Fibroblast of skin of back (primary cell): ENCODE measurements at regions not wholly inside any gene's neighbourhood (a gene's known extent, or its start where the extent isn't known, plus 50 kb on each side); places are given as distances from the start of the nearest gene placed in this dataset.

Experiments
- DNase-seq: peaks from one replicate; pipeline ENCODE4 v3.0.0-alpha.2; 2013

- DNase-seq: peak; percentile 66
These were observed 114.4 kb upstream of the GLI3 start for GRCh38 chr7:42351316-42351935.

DNA sequence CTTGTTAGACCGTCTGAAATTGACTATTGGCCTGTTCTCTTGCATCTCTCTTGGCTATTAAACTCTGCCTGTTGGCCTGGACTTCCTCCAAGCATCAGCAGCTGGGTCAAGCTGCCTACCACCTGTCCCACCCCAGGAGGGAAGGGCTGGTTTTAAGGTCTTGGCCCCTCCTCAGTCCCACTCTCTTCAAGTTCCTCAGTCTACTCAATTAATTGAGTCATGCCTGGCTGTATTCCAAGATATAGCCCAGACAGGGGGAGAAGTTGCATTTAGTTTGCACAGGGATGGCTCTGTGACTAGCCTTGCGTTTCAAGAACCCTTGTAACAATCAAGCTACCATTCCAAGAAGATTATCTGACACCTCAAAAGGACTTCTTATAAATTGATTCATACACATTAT, 113.8 kb upstream of the GLI3 start:
- peak; percentile 56 for DNase-seq

GRCh38 chr7:42348631-42349030, 111.6 kb upstream of the GLI3 start:
- DNase-seq: no peak

GRCh38 chr7:42348071-42348470, 111.1 kb upstream of the GLI3 start:
- DNase-seq: no peak

DNA sequence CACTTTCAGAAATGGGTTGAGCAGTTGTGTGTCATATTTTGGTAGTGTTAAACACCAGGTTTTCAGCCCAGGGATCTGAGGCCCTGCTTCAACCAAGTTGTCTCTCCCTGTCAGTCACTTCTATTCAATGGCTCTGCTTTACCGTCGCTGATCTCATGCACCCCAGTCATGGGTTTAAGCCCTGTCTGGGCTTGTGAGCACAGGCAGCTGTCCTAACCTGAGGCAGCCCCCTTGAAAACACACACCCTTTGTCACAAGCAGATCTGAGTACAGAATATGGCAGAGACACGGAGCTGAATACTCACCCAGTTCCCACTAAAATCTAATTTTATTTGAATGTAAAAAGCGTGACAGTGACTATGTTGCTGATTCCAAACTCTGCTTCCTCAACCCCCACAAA, 110.6 kb upstream of the GLI3 start:
- DNase-seq: no peak

DNA sequence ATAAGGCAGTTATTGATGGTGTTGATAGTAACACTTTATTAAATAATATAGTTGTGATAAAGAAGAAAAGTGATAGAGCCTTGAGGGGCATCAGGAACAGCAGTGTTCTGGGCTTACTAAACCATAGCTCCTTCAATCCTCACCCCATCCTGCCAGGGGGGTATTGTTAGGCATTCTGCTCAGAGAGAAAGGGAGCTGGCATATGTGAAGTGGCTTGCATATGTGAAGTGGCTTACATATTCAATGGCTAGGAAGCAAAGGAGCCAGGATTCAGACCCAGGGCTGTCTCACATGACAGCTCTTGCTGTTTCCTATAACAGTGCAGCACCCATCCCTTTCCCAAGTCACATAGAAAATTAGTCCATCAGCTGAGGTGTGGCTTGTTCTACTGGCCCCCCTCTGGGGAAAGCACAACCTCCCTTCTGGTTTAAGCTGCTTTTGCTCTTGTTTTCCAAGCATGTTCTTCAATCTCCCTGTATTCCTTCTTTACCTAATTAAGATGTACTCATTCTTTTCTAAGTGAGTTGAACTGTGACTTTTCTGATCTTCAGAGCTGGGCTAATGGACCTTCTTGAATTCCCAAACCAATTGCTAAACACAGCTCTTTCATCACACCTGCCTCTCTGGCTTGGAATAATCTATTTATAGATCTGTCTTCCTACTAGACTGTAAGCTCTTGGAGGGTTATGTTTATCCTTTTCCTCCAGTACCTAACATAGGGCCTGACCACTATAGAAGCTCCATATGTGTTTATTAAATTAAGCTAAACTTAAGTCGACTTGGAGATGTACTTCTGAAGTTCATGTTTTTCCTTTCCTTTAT, 108.7 kb upstream of the GLI3 start:
- DNase-seq: no peak

DNA sequence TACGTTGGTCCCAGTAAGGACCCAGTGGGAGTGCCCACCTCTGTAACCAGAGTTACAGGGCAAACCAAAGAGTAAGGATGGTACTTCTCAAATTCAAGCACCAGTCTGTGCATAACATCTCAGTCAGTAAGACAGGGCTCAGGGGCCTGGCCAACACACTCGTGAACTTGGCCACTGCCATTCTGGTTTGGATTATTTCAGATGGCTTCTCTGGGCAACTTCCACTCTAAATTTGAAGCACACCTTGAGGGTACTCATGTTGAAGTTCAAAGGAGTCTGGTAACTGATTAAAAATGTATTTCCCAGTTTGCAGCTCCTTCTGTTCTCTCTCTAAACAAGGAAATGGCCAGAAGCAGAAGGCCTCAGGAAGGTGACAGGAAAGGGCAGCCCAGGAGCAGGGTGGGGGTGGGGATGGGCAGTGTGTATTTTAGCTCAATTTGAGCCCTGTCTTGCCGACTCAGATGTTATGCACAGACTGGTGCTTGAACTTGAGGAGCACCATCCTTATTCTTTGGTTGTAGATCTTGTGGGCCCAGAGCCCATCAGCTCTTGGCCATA, 107.3 kb upstream of the GLI3 start:
- no peak for DNase-seq

DNA sequence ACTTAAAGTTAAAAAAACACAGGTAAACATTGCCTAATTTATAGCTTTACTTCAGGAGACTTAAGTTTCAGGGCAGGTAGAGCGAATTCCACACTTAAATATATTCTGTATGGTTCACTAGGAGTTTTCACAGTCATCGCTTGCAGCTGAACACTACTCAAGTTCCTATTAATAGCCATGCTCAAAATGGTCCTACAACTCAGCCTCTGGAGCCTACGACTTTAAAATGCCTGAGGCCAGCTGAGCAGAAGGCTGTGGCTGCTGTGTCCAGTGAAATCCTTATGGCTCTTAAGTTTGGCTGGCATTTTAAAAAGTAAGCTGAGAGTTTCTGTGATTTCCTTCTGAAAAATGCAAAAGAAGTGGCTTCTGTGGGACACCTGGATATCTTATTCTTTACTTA, 105.4 kb upstream of the GLI3 start:
- DNase-seq: no peak

DNA sequence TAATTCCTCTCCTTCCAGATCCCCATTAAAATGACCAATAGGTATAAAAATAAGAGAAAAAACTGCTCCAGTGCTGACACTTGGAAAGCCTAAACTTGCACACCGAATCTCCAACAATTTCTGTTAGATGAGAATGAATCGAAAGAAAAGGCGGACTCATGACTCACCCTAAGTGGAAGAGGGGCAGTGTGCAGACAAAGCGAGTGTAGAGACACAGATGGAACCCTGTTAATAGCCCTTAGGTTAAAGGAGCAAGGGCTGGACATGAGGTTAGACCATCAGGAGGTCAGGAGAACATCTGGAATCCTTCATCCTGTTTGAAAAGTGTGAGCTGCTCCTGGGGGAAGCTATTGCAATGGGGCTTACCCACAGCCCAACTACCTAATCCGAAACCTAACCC, 103.4 kb upstream of the GLI3 start:
- no peak for DNase-seq

GRCh38 chr7:42338916-42339540, 102.0 kb upstream of the GLI3 start:
- DNase-seq: no peak

GRCh38 chr7:42338231-42338915, 101.4 kb upstream of the GLI3 start:
- DNase-seq: peak; percentile 81

- no peak for DNase-seq
These were observed 100.4 kb upstream of the GLI3 start for GRCh38 chr7:42337225-42337905.

DNA sequence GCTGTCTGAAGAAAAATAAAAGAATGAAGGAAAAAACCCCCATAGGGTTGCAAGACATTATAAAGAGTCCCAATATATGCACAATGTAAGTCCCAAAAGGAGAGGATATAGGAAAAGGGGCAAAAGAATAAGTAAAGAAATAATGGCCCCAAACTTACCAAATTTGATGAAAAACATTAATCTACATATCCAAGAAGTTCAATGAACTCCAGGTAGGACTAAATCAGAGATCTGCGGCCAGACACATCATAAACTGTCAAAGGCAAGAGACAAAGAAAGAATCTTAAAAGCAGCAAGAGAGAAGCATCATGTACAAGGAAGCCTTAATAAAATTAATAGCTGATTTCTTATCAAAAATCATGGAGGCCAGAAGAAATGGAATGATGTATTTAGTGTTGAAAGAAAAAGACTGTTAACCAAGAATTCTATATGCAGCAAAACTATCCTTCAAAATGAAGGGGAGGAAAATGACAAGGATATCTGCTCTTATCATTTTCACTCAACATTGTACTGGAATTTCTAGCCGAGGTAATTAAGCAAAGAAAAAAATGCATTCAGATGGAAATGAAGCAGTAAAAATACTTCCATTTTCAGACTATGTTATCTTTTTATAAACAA, 95.7 kb upstream of the GLI3 start:
- no peak for DNase-seq

GRCh38 chr7:42319631-42320030, 82.6 kb upstream of the GLI3 start:
- DNase-seq: peak; percentile 17

GRCh38 chr7:42315631-42316030, 78.6 kb upstream of the GLI3 start:
- peak; percentile 94 for DNase-seq

DNA sequence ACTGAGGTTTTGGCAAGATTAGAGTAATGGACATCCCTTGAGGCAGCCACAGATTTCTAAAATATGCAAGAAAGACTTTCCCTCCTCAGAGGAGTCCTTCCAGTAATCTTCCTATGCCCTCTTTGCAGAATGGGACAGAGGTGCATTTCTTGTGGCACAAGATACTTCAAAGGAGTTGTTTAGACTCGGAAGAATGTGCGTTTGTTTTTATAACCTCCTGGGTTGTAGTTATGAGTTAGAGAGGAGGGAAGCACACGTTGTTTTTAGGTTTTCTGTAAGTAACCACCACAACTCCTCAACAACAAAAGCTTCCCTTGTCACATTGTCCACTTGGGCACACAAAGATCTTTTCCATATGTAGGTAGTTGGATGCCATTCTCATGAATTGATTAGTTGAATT, 78.1 kb upstream of the GLI3 start:
- peak; percentile 44 for DNase-seq

GRCh38 chr7:42314696-42315095, 77.7 kb upstream of the GLI3 start:
- DNase-seq: peak; percentile 22

GRCh38 chr7:42311195-42311594, 74.2 kb upstream of the GLI3 start:
- DNase-seq: no peak

- no peak for DNase-seq
These were observed 56.0 kb upstream of the GLI3 start for GRCh38 chr7:42292991-42293521.

DNA sequence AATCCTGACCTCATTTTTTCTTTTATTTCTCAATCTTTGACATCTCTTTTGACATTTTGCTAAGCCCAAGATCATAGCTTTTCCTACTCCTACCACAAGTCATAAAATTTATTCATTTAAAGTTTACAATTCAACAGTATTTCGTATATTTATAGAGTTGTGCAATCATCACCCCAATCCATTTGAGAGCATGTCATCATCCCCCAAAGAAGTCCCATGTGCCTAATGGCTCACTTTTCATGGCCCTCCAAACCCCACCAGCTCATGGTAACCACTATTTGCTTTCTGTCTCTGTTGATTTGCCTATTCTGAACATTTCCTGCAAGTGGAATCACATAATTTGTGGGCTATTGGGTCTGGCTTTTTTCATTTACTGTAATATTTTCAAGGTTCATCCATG, 52.5 kb upstream of the GLI3 start:
- no peak for DNase-seq
